22Rv1 (cell line): ENCODE measurements at regions not wholly inside any gene's neighbourhood (a gene's known extent, or its start where the extent isn't known, plus 50 kb on each side); places are given as distances from the start of the nearest gene placed in this dataset.

Experiments
- CTCF ChIP-seq: fragments of 450-650 bp; IDR thresholded peaks from 2 replicates; pipeline ENCODE4 v1.5.1; 2017; ENCODE audit warnings: mild to moderate bottlenecking
- ZFX ChIP-seq: fragments of 450-650 bp; IDR thresholded peaks from 2 replicates; pipeline ENCODE4 v1.6.1; 2017; ENCODE audit warnings: antibody characterized with exemption, borderline replicate concordance

DNA sequence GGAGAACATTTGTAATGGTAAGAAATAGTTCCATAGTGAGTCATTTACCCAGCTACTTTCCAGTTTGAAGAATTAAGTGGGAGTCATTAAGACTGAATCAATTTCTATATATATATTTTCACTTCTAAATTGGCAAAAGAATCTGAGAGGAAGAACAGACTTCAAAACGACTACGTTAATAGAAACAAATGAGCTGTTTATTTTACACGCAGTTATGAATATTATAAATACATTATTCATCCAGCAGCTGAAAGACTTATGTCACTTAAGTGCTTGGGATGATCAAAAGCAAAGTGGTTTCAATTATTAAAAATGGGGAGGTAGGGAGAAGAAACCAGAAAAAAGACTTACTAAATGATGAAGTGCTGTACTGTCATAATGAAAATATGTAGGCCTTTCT lies 260.5 kb upstream of the DDX53 start:
- no peak for TF ChIP-seq CTCF
- TF ChIP-seq ZFX: no peak
